HG02852 (cell line): ENCODE measurements at regions not wholly inside any gene's neighbourhood (a gene's known extent, or its start where the extent isn't known, plus 50 kb on each side); places are given as distances from the start of the nearest gene placed in this dataset.

ENCODE experiments used
- ATAC-seq: cut with Tn5 transposase; IDR thresholded peaks from one replicate; pipeline ENCODE4 v1.9.1; 2021; ENCODE audit warnings: mild to moderate bottlenecking, moderate library complexity; ENCODE audit not compliant: unreplicated experiment

DNA sequence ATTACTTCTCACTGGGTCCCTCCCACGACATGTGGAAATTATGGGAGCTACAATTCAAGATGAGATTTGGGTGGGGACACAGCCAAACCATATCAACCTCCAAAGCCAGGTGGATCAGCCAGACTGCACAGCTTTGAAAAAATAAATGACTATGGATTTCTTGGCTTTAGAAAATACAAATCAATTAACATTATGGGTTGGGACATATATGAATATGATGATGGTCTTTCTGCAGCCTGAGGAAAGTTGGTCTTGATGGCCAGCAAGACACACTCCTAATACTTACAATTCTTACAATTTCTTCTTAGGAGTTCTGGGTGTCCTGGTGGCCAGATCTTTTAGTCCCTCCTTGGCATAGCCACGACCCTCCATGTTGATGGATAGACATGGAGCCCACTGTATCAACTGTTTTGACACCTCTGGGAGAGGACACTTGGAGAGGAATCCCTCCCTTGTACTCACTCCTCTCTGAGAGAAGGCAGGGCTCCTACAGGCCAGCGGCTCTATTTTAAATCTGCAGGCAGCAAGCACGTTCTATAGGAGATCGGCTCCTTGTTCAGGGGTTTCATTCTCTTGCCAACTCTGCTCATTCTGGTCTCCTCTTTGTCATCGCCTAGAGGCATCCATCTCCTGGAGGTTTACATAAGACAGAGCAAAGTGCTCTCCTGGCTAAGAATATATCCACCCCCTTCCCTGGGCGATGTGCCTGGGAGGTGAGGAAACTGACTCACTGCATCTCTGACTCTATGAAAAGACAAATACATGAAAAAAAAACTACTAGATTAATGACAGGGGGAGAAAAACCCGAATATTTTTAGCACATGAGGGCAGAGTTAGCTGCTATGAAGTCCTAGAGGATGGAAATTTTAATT, 145.9 kb downstream of the CARTPT start:
- ATAC-seq = no peak

DNA sequence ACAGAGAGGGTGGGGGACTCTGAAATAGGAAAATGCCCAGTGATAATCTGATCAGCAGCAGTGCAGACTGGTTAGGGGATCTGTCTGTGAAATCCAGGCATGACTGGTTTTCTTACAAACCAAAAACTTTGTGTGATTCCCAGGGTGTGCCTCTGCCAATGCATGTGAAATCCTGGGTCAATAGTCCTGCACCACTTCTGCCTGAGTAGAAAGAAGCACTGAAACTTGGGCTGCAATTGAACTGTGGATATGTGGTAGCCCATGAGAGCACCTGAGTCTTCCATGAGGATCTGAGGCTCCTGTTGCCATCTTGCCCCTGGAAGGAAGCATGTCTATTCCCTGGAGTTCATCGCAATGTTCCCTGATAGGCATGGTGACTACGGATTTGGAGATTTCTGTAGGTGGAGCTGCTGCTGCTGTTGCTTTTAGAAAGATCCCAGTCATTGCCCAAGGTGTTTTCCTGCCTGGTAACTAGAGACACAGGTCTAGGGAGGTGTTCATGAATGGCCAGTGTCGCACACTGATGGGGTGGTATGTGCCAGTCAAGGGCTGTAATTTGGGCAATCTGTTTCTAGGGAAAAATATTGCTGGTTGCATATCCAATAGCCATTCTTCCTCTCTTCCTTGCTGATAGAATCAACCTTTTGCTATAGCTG, 146.7 kb downstream of the CARTPT start:
- no peak for ATAC-seq

GRCh38 chr5:71872311-71872864, 153.3 kb downstream of the CARTPT start:
- no peak for ATAC-seq

- no peak for ATAC-seq
Observed at GRCh38 chr5:71873191-71873591, 154.1 kb downstream of the CARTPT start.

DNA sequence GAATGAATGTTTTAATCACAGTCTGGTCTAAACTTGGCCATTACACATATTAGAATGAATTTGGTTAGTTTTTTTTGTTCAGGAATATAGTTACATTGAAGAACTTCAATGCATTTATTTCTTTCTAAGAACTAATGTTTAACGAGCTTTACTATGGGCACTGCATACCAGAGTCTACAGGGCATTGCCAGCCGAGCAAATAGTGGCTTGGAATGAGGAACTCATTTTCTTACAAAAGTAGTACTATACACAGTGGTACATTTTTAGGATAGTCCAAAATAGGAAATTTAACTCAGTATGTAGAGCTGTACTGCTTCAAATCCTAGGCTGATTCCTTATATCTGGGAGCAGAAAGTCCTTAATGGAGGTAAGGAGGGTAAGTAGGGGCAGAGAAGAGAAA, 155.4 kb downstream of the CARTPT start:
- no peak for ATAC-seq

- ATAC-seq = no peak
Observed at GRCh38 chr5:71877511-71877910, 158.4 kb downstream of the CARTPT start.

DNA sequence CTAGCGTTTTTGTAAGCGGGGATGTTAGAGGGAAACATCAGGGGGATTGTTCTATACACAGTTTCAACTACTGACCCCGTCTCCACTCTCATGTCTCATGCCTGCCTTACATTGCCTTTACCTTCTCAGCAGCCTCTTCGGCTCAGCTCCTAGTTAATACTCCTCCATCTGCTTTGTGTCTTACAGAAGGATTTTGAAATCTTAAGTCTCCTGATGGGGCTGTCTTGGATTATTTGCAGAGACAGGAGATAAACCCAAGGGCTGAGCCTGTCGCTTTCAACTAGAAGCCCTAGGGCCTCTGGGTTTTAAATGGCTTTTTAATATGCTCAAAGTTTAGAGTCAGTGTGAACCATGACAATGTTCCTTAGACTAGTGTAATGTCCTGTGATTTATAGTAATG, 161.5 kb downstream of the CARTPT start:
- no peak for ATAC-seq

DNA sequence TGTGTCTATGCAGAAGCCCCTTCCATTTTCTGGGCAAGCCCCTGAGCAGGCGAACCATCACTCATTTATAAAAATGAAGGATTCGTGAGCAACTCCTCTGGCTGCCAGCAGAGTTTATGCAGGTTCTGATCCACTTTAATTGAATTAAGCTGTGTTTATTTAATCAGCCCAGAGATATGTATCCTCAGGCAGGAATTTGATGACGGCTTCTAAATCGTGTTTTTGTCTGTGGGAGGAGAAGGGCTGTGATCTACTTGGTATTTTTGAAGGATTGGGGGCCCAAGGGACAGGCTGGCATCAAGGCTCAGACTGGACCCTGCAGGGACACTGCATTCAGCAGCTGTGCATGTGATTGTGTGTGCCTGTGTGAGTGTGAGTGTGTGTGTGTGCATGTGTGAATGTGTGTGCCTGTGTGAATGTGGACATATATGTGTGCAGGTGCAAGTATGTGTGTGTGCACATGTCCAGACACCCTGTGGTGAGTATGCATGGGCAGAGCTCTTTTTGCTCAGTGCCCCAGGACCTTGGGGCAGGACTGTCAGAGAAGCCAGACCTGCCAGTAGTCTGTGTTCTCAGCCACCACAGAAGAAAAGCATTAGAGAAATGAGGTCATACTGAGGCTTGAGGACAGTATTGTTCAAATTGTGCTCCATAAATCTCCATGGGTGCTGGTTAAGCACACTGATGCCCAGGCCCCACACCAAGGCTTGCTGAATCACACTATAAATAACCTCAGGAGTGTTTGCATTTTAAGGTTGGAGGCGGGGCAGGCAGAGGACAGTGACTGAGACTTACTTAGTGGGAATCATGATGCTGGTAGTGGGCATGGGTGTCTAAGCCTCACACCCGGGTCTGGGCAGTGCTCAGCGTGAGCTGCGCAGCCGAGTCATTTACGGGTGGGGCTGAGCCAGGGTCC, 164.0 kb downstream of the CARTPT start:
- ATAC-seq = no peak

DNA sequence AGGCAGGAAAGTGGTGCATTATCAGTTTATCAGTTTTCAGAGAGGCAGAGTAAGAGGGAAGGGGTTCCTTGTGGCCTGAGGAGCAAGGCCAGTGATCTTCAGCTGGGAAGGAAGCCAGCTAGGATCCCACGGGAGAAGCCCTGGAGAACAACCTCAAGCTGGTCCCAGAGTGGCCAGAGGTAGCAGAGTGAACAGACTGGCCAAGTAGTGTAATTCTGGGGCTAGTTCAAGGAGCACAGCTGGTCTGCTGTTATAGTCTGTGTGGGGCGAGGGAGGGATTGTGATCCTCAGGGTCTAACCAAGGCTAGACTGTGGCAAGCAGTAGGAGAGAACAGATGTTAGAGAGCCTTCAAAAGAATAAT, 164.6 kb downstream of the CARTPT start:
- no peak for ATAC-seq

- no peak for ATAC-seq
Observed at GRCh38 chr5:71884926-71885325, 165.9 kb downstream of the CARTPT start.

GRCh38 chr5:71886406-71886805, 167.3 kb downstream of the CARTPT start:
- ATAC-seq = no peak

GRCh38 chr5:71887680-71888079, 168.6 kb downstream of the CARTPT start:
- peak; percentile 99 for ATAC-seq

DNA sequence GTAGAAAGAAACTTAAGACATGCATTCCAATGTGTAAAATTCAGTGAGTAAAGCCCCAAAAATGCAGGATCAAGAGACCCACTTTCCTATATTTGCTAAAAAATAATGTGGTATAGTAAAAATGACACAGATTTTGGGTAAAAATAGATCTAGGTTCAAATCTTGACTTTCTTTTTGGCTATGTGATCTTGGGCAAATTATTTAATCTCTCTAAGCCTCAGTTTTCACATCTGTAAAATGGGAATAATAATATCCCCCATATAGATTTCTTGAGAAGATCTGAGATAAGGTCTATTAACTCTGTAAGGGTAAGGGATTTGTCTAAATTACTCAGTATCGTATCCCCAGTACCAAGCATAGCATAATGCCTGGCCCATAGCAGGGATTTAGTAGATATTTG, 172.3 kb downstream of the CARTPT start:
- ATAC-seq = no peak

DNA sequence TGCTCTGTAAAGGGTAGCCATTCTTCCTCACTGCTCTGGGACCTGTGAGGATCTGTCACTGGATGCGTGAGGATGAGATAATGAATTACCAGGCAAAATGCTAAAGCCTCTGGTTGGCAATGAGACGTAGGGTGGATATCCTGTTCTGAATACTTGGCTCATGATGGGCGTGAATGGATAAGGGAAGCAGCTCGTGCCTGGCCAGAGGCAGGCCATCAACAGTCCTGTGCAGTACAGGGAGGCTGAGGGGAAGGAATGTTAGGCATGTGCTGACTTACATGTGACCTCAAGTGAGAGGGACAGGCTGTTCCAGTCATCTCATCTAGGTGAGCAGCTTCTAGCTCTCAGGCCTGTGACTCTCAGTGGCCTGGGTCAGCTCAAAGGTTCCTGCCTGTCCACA, 172.8 kb downstream of the CARTPT start:
- no peak for ATAC-seq

- no peak for ATAC-seq
Observed at GRCh38 chr5:71892641-71893365, 173.7 kb downstream of the CARTPT start.

GRCh38 chr5:71893451-71893850, 174.4 kb downstream of the CARTPT start:
- no peak for ATAC-seq

DNA sequence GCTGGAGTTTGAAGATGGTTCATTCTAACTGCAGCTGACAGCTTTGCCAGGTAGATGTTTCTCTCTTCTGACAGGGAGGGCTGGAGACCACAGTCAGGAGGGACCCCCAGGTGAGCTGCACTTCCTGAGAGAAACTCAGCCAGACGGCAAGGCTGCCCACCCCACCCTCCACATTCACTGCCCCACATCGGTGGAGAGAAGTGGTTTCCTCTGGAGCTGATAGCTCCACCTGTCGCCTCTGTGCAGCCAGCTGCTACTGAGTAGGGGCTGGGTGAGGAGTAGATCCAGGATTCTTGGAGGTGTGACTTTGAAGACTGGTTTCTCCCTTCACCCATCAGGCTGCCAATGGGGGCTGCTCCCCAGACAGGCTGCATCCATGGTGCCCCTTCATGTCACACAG, 175.0 kb downstream of the CARTPT start:
- no peak for ATAC-seq

DNA sequence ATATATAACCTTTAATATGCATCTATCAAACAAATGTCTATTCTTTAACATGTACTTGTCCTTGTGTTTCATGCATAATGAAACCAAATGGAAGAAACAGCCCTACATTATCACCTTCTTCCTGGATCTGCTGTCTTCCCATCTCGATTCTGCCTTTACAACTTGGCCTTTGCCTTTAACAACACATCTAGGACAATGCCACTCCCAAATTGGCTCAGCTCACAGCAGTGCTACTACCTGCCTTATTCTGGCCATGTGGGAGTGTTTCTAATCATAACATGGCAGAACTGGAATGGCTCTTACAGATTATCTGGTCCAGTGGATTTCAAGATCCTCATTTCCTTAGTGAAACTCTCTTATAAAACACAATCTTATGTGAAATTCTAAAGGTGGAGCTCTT, 176.5 kb downstream of the CARTPT start:
- ATAC-seq = no peak

- ATAC-seq = no peak
Observed at GRCh38 chr5:71899865-71900342, 180.8 kb downstream of the CARTPT start.

DNA sequence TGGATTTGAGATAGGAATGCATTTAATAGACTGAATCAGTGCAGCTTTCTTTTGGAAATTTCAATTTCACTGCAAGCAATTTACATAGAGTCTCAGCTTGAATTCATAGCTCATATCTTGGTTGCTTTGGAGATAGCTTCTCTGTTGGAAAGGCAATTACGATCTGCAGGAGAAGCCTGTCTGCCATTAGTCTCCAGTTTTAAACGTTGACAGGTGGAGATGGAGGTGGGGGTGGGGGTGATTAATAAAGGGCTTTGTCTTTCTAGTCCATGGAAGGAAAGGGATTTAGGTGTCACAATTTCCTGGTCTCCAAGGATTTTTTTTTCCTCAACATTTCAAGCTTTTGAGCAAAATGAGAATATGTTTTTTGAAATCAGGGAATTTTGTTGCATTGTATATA, 184.7 kb downstream of the CARTPT start:
- no peak for ATAC-seq
